PC-3 (cell line): ENCODE measurements at regions not wholly inside any gene's neighbourhood (a gene's known extent, or its start where the extent isn't known, plus 50 kb on each side); places are given as distances from the start of the nearest gene placed in this dataset.

ENCODE experiments used
- ATAC-seq: fragments of 200-7000 bp; cut with Tn5 transposase; 2 replicates; pipeline ENCODE4 v1.9.1; 2020; ENCODE audit warnings: mild to moderate bottlenecking, moderate library complexity
- BruUV-seq: library from RNA; stranded (reverse); fragments of 400-500 nt; replicated peaks from 2 replicates; lab custom pipeline; 2021; lab: Mats Ljungman, UMichigan
- CTCF ChIA-PET: fragments of 300-600 bp; sonication (Branson Sonifier 250); formaldehyde crosslinking; loops from one replicate; lab custom pipeline; 2022; ENCODE audit warnings: antibody characterized with exemption; lab: Charles Lee
- POLR2A ChIA-PET: fragments of 300-600 bp; sonication (Branson Sonifier 250); formaldehyde crosslinking; loops from one replicate; lab custom pipeline; 2022; ENCODE audit warnings: antibody characterized with exemption; ENCODE audit not compliant: unreplicated experiment; lab: Charles Lee
- DNase-seq: peaks from one replicate; pipeline ENCODE4 v3.0.0-alpha.2; 2015
- H2AFZ ChIP-seq: fragments of 300-600 bp; sonication (generic); 2 replicates; pipeline ENCODE4 v1.6.0; 2016; ENCODE audit warnings: antibody characterized with exemption, low read length
- H3F3A ChIP-seq: fragments of 300-600 bp; sonication (generic); one replicate; pipeline ENCODE4 v1.6.0; 2017; ENCODE audit warnings: antibody characterized with exemption, low read length, control low read depth, mild to moderate bottlenecking; ENCODE audit not compliant: unreplicated experiment
- H3K27ac ChIP-seq: fragments of 300-600 bp; sonication (generic); 2 replicates; pipeline ENCODE4 v1.5.1; 2016; ENCODE audit warnings: mild to moderate bottlenecking, low read length
- H3K27me3 ChIP-seq: fragments of 300-600 bp; sonication (generic); 2 replicates; pipeline ENCODE4 v1.6.1; 2016; ENCODE audit warnings: low read length, mixed read lengths
- H3K36me3 ChIP-seq: fragments of 300-600 bp; sonication (generic); 2 replicates; pipeline ENCODE4 v1.6.1; 2016; ENCODE audit warnings: low read depth, mixed run types, low read length, mixed read lengths
- H3K4me1 ChIP-seq: fragments of 300-600 bp; sonication (generic); 2 replicates; pipeline ENCODE4 v1.5.1; 2016; ENCODE audit warnings: low read length; ENCODE audit not compliant: insufficient read depth
- H3K4me2 ChIP-seq: fragments of 300-600 bp; sonication (generic); 2 replicates; pipeline ENCODE4 v1.6.0; 2016; ENCODE audit warnings: low read length
- H3K4me3 ChIP-seq: fragments of 300-600 bp; sonication (generic); 2 replicates; pipeline ENCODE4 v1.5.1; 2016; ENCODE audit warnings: mild to moderate bottlenecking, low read length, mixed read lengths
- H3K79me2 ChIP-seq: fragments of 300-600 bp; sonication (generic); 2 replicates; pipeline ENCODE4 v1.6.1; 2017; ENCODE audit warnings: low read length, mixed read lengths
- H3K9ac ChIP-seq: fragments of 300-600 bp; sonication (generic); 2 replicates; pipeline ENCODE4 v1.6.0; 2016; ENCODE audit warnings: mild to moderate bottlenecking, low read length
- H3K9me2 ChIP-seq: fragments of 300-600 bp; sonication (generic); replicated peaks from 2 replicates; pipeline ENCODE4 v1.6.1; 2016; ENCODE audit warnings: mixed run types, low read length, mixed read lengths
- H3K9me3 ChIP-seq: fragments of 300-600 bp; sonication (generic); 2 replicates; pipeline ENCODE4 v1.6.1; 2016; ENCODE audit warnings: low read length, mixed read lengths
- H4K20me1 ChIP-seq: fragments of 300-600 bp; sonication (generic); 2 replicates; pipeline ENCODE4 v1.6.1; 2016; ENCODE audit warnings: low read length, mixed read lengths
- CTCF ChIP-seq: fragments of 300-600 bp; sonication (generic); conservative IDR thresholded peaks from 2 replicates; pipeline ENCODE4 v1.5.1; 2017; ENCODE audit warnings: antibody characterized with exemption, low read depth, mild to moderate bottlenecking, low read length
- EZH2 ChIP-seq: fragments of 300-600 bp; sonication (generic); IDR thresholded peaks from one replicate; pipeline ENCODE4 v1.6.1; 2017; ENCODE audit warnings: antibody characterized with exemption, mild to moderate bottlenecking, low read length; ENCODE audit not compliant: unreplicated experiment
- EZH2phosphoT487 ChIP-seq: fragments of 300-600 bp; sonication (generic); IDR thresholded peaks from 2 replicates; pipeline ENCODE4 v1.6.1; 2018; ENCODE audit warnings: mild to moderate bottlenecking, antibody characterized with exemption, low read length, borderline replicate concordance
- intact Hi-C: fragments of 100-400 bp; cut with micrococcal nuclease; formaldehyde crosslinking; loops from 2 replicates; pipeline ENCODE4 v1.9.0; 2023

GRCh38 chr17:6914711-6915110, 81.1 kb upstream of the ALOX12 start:
- POLR2A ChIA-PET, result no interaction called here
- Histone ChIP-seq H3K4me2 (no peak overlapping the region), H2AFZ (no peak overlapping the region), H4K20me1 (no peaks in the 10 kb centered on the region), H3K79me2 (no peaks in the 10 kb centered on the region), H3K4me3 (no peak overlapping the region), H3K9ac (no peak overlapping the region), H3K27me3 (no peaks in the 10 kb centered on the region), H3K9me2 (no peaks in the 10 kb centered on the region), H3K27ac (no peak overlapping the region), H3K9me3 (no peaks in the 10 kb centered on the region), H3K4me1 (no peaks in the 10 kb centered on the region), H3K36me3 (no peaks in the 10 kb centered on the region), H3F3A (no peaks in the 10 kb centered on the region)
- intact Hi-C loops, result loop anchor here (5.0 kb wide), 1 partner anchor 72 kb away; no protein-coding TSS in a partner anchor
- ATAC-seq (no peak), DNase-seq (no peak)
- TF ChIP-seq CTCF (no peak), EZH2phosphoT487 (no peak), EZH2 (no peak)
- no TSS peak for BruUV-seq
- CTCF ChIA-PET, result interaction anchor here (0.9 to 1.4 kb wide), 2 partner anchors 90 kb away, joined by 3 to 6 read pairs; no protein-coding TSS in a partner anchor

GRCh38 chr17:6915620-6916019, 80.2 kb upstream of the ALOX12 start:
- DNase-seq, result no peak
- Histone ChIP-seq H3K9ac (no peak overlapping the region), H3K4me1 (no peaks in the 10 kb centered on the region), H3K4me3 (no peak overlapping the region), H3K27me3 (no peaks in the 10 kb centered on the region), H4K20me1 (no peaks in the 10 kb centered on the region), H3K9me2 (no peaks in the 10 kb centered on the region), H3K79me2 (no peaks in the 10 kb centered on the region), H3K36me3 (no peaks in the 10 kb centered on the region), H3K27ac (no peak overlapping the region), H3F3A (no peaks in the 10 kb centered on the region), H3K4me2 (no peak overlapping the region), H2AFZ (no peak overlapping the region), H3K9me3 (no peaks in the 10 kb centered on the region)
- intact Hi-C loops, result no loop called here
- ATAC-seq, result no peak
- CTCF ChIA-PET, result interaction anchor here (1.4 kb wide), 1 partner anchor 89 kb away, joined by 6 read pairs; no protein-coding TSS in a partner anchor
- no TSS peak for BruUV-seq
- POLR2A ChIA-PET, result no interaction called here
- TF ChIP-seq EZH2 (no peak), CTCF (no peak), EZH2phosphoT487 (no peak)

GRCh38 chr17:6919158-6919557, 76.7 kb upstream of the ALOX12 start:
- Histone ChIP-seq H2AFZ (no peak overlapping the region), H3K27ac (no peak overlapping the region), H3K4me3 (no peak overlapping the region), H3K4me1 (no peaks in the 10 kb centered on the region), H3K36me3 (no peaks in the 10 kb centered on the region), H3K79me2 (no peaks in the 10 kb centered on the region), H3K4me2 (no peak overlapping the region), H3K9ac (no peak overlapping the region), H3K9me3 (no peaks in the 10 kb centered on the region), H3K27me3 (no peaks in the 10 kb centered on the region), H4K20me1 (no peaks in the 10 kb centered on the region), H3K9me2 (no peaks in the 10 kb centered on the region), H3F3A (no peaks in the 10 kb centered on the region)
- POLR2A ChIA-PET, result no interaction called here
- DNase-seq (no peak), ATAC-seq (no peak)
- CTCF ChIA-PET, result no interaction called here
- BruUV-seq, result no TSS peak
- intact Hi-C loops, result no loop called here
- TF ChIP-seq CTCF (no peak), EZH2 (no peak), EZH2phosphoT487 (no peak)
